GM18499 (cell line): ENCODE measurements at regions not wholly inside any gene's neighbourhood (a gene's known extent, or its start where the extent isn't known, plus 50 kb on each side); places are given as distances from the start of the nearest gene placed in this dataset.
"Not testable (repeated sequence)": the region's sequence is repeated elsewhere in the genome, so short reads cannot be mapped to it uniquely, and the experiment has no call there.

ENCODE experiments used
- ATAC-seq: cut with Tn5 transposase; IDR thresholded peaks from one replicate; pipeline ENCODE4 v1.9.1; 2021; ENCODE audit warnings: moderate number of reproducible peaks; ENCODE audit not compliant: insufficient read depth, unreplicated experiment

DNA sequence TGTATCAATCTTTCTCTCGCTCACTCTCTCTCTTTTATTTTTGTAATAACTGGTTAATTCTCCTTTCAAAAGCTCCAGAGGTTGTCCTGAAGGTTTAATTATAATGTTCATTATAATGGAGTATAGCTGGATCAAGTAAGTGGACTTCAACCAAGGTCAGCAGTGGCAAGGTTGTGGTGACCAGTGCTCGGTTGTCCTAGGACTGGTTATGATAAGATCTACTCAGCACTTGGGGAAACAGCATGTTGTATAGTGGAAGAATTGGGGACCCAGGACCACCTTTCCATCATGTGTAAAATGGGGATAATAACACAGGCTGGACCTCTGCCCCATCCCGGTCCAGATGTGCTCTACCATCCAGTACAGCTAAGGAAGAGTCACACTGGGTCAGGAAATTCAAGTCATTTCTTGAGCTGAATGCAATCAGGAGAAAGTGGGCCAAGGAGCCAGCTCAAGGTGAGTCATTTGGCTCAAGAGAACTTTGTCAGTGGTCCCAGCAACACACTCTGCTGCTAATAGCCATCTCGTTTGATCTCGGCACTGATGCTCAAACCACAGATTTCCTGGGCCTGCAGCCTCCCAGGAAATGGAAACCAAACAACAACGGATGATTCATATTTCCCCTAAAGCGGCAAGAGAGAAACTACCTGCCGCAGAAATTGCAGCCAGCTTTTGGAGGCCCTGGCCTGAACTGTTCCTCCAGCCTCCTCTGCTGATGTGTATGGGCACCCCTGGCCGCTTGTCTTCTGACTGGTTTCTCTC, 123.6 kb upstream of the RBPJ start:
- peak; percentile 84 for ATAC-seq

DNA sequence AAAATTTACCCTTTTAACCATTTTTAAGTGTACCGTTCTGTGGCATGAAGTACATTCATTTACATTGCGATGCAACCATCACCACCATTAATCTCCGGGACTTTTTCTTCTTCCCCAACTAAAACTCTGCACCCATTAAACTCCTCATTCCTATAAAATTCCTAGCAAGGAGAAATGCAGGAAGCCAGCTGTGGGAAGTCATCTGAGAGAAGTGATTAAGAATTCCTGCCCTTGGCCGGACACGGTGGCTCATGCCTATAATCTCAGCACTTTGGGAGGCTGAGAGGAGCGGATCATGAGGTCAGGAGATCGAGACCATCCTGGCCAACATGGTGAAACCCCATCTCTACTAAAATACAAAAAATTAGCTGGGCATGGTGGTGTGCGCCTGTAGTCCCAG, 121.9 kb upstream of the RBPJ start:
- not testable (repeated sequence) for ATAC-seq

DNA sequence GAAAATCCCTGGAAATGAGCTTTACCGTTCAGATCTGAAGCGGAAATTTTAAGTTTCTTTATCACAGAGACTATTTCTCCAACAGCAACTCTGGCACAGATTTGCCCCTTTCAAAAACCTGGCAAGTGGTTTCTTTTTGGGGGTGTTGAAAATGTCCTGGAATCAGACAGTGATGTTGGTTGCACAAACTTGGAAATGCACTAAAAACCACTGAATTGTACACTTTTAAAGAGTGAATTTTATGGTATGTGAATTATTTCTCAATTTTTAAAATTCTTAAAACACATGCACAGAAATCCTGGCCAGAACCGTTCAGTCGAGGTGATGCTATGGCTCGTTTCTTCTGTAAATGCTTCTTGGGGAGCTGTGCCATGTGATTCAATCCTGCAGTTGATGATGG, 121.2 kb upstream of the RBPJ start:
- ATAC-seq, result no peak

DNA sequence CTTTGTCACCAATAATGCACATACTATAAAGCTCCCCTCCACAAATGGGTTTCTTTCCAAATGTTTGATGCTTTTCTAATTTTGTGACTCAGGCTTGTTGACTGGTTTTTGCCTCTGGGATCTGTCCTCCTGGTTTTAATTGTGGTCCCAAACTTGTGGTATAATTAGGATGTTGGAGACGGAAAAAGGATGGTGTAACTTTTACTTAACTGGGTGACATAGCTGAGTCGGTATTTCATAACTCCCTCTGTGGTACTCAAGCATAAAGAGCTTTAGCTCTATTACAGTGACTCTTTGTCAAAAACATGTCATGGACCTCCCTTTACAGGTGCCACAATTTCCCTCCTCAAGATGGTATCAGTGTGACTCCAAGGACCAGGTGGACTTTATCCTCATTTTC, 119.7 kb upstream of the RBPJ start:
- no peak for ATAC-seq

DNA sequence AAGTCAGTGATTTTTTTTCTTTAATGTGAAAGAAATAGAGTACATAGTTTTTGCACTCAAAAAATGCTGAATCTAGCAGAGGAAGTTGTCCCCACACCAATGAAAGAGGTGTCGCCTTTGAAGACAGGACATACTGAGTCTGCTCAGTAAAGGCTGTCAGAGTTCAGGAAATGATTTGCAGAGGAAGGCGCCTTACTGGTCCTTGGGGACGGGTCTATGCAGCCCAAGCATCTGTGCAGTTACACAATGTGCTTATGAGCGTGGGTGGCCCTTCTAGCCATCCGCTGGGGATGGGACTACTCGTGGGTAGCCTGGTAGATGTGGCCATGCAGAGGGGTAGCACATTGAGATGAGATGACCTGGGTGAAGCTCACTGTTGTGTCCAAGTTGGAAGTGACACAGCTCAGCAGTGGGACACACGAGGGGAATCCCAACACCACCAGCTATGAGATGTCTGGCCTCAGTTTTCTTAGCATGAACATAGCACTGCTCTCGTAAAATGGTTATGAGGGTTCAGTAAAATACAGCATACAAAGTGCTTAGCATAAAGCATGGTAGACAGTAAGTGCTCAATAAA, 116.5 kb upstream of the RBPJ start:
- ATAC-seq, result no peak

DNA sequence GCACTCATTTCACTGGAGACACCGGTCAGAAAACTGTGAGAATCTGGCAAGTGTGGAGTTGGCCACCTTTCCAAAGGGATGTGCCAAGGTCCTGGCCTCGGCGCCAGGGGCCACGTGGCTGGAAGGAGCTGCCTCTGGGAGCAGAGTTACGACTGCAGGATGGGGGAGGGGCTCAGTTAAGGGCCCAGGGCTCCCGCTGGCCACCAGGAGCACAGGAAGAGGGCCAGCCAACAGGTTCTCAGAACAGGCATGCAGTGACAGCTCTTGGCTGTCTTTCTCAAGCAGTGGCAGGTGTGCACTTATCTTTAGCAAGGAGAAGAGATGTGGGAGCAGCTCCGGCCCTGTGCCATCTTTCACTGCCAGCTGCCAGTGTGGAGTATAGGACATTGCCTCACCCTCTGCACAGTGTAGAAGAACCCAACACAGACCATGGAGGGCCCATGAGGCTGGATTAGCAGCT, 115.9 kb upstream of the RBPJ start:
- no peak for ATAC-seq

DNA sequence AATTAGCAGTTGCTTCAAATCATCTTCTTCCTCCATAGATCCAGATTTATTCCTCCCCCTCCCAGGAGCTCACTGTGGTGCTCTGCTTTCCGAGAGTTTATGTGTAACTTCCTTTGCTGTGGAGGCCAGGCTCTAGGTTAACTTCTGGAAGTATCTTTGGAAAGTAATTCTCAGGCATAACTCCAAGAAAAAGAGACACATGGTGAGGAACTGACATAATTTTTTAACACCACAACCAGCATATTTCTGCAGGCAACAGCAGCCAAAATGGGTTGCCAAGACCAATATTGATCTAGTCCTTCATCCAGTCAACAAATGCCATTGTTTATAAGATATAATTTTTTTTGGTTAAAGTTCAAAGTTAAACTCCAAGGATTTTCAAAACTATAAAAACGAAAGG, 114.5 kb upstream of the RBPJ start:
- no peak for ATAC-seq

DNA sequence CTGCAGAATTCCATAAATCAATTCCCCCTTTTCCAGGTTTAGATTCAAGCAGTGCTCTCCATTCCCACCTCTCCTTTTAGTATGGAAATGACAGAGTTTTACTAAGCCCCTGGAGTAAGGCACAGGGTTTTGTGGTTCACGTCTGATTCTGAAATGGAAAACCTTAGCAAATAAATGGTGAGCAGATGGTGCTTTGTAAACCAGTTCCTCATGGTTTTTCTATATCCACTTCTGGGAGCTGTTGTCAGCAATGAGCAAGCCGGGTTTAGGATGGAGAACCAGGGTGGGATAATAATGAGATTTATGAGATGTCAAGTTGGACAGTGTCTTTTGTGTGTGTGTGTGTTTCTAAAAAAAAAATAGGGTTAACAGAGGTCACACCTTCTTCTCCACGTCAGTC, 113.8 kb upstream of the RBPJ start:
- ATAC-seq, result no peak

DNA sequence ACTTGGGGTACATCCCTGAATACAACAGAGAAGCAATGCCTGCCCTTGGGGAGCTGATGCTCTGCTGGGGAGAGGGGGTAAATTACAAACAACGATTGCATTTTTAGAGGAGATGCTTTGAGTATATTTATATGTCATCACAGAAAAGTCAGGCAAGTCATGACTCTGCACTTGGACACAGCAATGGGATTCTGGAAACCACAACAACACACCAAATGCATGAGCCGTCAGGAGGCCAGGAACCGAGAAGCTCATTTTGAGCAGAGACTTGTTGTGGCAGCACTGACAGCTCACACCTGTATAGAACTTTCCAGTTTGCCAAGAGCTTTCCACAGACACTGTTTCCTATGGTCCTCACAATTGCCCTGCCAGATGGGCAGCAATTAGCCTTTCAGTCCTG, 113.2 kb upstream of the RBPJ start:
- no peak for ATAC-seq

DNA sequence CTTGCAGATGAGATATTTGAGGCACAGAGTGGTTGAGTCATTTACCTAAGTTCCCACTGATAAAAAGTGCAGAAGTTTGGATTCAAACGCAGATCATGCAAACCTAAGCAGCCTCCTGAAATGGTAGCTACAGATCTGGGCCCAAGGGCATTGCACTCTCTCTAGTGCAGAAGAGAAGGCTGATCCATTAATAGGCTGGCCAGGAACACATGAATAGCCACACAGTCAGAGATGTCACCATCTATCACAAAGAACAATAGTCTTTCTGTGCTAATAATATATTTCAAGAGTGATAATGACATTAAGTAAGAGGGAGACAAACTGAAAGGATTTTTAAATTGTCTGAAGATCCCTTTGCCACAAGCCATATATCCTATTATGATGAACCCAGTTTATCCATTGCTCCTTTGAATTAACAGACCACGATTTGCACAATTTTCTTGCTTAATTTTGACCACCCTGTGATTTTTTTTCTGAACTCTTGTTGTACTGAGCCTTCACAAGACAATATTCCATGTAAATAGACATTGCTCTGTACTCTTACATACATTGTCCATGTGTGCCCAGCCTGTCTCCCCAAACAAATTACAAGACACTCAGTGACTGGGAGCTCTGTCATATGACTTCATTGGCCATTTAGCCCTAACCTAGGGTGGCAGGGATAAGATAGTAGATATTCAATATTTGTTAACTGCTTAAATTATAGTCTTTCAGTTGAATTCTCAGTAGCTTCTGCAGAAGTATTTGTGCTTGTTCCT, 112.4 kb upstream of the RBPJ start:
- ATAC-seq, result no peak

DNA sequence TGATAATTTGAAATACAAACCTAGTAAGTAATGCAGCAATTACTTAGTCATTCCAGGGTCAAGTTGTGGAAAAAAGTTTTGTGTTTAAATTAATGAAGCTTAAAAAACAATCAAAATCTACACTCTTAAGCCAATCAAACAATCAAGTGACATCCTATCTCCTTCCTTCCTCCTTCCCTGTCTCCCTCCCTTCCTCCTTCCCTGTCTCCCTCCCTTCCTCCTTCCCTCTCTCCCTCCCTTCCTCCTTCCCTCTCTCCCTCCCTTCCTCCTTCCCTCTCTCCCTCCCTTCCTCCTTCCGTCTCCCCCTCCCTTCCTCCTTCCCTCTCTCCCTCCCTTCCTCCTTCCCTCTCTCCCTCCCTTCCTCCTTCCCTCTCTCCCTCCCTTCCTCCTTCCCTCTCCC, 111.4 kb upstream of the RBPJ start:
- not testable (repeated sequence) for ATAC-seq

DNA sequence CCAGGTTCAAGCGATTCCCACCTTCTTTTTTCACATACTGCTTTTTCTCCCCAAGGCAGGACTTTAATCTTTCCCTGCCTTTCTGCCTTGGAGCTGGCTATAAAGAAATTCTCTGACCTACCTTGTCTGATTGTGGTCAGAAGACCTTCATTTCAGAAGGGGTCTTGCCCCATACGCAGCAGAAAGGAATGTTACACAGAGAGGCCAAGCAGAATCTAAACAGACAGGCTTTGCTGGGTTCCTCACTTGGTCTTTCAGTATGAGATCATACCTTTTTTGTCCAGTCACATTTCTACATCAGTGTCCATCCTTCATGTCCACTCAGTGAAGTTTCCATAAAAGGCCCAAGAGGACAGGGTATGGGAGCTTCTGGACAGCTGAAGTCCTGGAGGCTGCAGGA, 108.3 kb upstream of the RBPJ start:
- no peak for ATAC-seq

DNA sequence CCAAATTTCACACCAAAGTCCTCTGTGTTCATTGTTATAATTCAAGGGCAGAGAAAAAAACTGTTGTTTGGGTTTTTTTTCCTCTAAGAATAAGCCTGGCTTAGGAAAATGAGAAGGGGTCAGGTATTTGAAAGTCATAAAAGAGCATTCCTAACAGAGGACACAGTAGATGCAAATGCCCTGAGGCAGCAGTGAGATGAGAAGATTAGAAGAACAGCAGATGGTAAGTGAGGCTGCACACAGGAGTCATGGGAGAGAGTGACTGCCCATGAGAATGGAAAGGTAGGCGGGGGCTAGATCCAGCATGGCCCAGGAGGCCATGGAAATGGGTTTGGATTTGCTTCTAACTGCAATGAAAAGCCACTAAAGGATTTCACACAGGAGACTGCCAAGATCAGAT, 107.5 kb upstream of the RBPJ start:
- ATAC-seq, result no peak

DNA sequence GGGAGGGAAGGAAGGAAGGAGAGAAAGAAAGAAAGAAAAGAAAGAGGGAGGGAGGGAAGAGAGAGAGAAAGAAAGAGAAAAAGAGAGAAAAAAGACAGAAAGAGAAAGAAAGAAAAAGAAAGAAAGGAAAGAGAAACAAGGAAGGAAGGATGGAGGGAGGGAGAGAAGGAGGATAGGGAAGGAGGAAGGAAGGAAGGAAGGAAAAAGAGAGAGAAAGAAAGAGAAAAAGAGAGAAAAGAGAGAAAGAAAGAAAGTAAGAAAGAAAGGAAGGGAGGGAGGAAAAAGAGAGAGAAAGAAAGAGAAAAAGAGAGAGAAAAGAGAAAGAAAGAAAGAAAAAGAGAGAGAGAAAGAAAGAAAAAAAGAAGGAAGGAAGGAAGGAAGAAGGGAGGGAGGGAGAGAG, 105.8 kb upstream of the RBPJ start:
- no peak for ATAC-seq

DNA sequence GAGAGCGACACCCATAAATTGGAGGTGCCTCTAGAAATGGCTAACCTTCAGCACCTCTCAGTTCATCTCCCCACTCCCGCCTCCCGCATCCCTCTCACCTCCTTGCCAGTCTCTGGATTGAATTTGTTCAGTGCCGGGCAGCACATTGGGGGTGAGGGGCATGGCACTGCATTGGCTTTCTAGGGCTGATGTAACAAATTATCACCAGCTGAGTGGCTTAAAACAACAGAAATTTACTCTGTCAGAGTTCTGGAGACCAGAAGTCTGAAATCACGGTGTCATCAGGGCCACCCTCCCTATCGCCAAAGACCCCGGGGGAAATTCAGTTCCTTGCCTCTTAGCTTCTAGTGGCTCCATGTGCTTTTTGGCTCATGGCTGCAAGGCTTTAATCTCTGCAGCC, 105.1 kb upstream of the RBPJ start:
- no peak for ATAC-seq

DNA sequence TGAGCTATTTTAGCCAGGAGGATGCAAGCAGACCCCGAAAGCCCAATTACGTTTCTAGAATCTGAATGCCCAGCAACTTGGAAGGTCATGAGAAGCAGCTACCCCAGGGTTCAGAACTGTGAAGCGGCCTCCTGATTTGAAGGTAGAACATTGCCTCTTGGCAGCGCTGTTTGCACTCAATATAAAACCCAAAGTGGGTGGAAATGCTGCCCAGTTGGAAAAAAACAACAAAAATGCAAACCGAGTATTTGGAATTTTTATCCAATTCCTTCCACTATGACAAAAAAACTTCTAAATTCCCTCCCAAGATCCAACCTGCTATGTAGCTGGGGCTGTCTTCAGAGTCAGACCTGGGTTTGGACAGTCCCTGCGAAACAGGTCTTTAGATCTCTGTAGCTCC, 103.3 kb upstream of the RBPJ start:
- no peak for ATAC-seq

DNA sequence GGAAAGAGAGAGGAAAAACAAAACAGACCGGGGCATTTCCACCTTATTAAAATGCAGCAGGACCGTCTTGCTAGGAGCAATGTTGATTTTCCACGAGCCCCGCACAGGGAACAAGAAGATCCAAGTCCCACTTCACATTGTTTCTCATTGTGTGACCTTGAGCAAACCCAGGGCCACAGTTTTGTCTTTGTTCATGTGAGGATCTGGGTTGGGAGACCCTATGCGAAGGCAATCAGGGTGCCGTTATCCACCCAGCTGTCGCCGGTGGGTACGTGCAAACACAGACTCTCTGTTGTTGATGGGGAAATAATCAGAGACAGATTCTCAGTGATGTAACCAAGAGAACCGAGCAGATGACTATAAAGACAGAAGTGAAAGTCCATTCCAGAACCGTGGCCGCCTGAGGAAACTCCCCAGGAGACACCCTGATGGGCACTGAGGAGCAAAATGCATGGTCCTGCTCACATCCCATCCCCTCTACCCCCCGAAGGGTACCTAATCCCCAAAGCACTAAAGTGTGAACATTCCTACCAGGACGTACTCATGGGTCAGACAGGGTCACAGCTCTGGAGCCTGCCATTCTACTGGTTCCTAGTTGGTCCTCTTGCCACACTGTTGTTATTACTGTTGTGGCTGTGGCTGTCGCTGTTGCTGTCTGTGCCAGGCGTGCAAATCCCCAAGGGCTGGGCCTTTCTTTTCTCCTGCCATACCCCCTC, 102.7 kb upstream of the RBPJ start:
- ATAC-seq, result peak; percentile 77

DNA sequence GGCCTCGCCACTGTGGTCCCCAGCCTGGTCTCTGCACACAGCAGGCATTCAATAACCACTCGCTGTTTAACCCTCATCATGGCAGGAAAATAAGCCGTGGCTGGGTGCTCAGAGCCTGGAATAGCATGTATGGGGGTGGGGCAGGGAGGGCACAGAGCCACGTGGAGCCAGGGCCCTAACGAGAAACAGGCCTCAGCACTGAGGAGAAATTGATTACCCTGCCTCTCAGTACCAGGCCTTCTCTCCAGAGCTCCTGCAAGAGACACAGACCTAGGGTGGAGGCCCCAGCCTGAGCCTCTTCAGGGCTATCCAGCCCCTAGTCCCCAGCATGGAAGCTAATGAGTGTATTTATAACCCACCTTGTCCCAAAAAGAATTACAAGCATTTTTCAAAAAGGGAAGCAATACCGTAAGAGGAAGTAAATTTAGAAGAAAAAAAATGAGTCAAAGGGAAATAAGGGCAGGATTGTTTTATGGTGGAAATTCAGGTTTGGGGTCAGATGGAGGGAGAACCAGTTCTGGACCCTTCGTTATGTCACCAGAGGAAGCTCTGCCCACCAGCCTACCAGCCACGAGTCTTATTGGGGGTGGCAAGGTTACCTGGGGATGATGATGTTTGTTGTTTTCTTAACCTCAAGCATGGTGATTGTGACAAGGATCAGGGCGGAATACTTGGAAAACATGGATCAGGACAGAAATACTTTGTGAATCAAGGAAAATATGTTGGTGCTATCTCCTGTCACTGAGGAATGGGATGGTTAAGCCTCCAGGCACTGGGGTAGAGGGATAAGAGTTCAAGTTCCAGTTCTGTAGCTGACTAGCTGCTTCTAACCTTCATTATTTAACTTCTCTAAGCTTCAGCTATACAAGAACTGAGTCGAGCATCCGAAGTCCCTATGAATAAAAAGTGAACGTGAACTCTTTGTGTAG, 101.9 kb upstream of the RBPJ start:
- ATAC-seq, result no peak

DNA sequence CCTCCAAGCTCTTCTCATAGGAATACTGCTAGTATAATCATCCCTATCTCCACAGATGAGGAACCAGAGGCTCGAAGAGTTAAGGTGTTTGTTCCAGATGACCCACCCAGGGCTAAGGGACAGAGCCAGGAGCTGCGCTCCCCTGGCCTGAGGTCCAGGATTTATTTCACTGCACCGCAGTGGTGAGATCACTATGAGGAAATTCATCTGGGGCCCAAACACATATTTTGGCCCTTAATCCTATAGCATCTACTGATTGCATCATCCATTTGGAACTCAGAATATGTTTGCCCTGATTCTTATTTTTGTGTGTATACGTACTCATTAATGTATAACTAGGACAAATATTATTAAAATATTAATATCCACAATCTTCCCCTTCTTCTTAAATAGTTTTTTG, 100.1 kb upstream of the RBPJ start:
- no peak for ATAC-seq

DNA sequence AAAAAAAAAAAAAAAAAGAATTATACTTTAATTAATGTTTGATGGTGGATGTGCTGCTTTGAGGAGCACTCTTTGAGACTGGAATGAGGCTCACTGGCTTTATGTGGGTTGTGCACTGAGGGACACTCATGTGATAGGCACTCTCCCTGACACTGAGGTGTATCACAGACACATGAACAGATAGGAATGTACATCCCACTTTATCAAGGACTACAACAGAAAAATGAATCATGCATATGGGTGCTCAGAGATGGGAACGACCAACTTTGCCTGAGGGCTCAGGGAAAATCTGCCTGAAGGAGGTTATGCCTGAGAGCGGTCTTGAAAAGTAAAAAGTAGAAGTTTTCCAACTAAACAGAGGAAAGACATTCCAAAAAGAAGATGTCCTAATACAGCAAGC, 97.7 kb upstream of the RBPJ start:
- ATAC-seq, result no peak
